Motor neuron (in vitro differentiated cells): ENCODE measurements at regions not wholly inside any gene's neighbourhood (a gene's known extent, or its start where the extent isn't known, plus 50 kb on each side); places are given as distances from the start of the nearest gene placed in this dataset.
A peak's percentile ranks its signal among the peaks of the same experiment; 100 is the strongest.

Experiments used
- ATAC-seq, 8 experiments: fragments of 200-7000 bp; cut with Tn5 transposase; replicated peaks in 6 of 8; 2 replicates each; pipeline ENCODE4 v1.8.0; 2021; ENCODE audit warnings: mild to moderate bottlenecking in 8 of 8, moderate library complexity in 8 of 8
- H3K27ac ChIP-seq, 2 donors: fragments of 250-450 bp; sonication (Bioruptor Pico); 2 replicates each; pipeline ENCODE4 v1.9.0; 2021; ENCODE audit warnings: antibody characterized with exemption in 2 of 2, mild to moderate bottlenecking in 2 of 2, moderate library complexity in 1 of 2
- H3K4me1 ChIP-seq, 2 donors: fragments of 250-450 bp; sonication (Bioruptor Pico); replicated peaks in 1 of 2; 2 replicates each; pipeline ENCODE4 v1.6.1; 2021; ENCODE audit warnings: antibody characterized with exemption in 2 of 2, mild to moderate bottlenecking in 2 of 2, moderate library complexity in 1 of 2
- H3K4me3 ChIP-seq, 5 donors: fragments of 250-450 bp; sonication (Bioruptor Pico); 2 replicates each; pipeline ENCODE4 v1.9.0; 2021; ENCODE audit warnings: antibody characterized with exemption in 5 of 5, mild to moderate bottlenecking in 5 of 5, moderate library complexity in 4 of 5
- WGBS, 10 experiments: fragments of 450-650 bp; shearing (Covaris generic); methylation state at CpG; one replicate each; pipeline ENCODE4 v1.0.0; 2022; 5-methylcytosine and 5-hydroxymethylcytosine counted together
- in situ Hi-C, 9 experiments: fragments of 400-800 bp; cut with MboI; loops; one replicate each; pipeline ENCODE4 v1.15.0; 2021; ENCODE audit warnings: low sequenced_read_pairs in 9 of 9, low pct_unique_long_range_greater_than_20kb in 2 of 9; ENCODE audit not compliant: unreplicated experiment in 9 of 9

DNA sequence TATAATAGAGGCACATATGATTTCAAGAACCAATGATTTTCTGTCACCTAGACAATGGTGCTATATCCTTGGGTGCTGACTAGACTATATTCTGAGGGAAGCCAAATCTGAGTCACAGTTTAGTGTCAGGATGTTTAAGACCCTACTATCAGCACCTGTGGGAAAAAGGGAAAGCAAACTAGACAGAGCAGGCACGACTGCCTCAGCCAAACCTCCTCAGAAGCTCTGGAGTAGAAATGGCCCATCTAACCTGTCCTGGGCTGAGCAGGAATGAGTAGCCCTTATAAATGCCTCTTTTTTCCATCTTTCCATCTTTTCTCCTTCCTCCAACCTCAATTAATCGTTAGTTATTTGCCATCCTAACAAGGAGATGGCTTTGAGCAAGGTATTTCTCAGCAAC is 80.4 kb upstream of the TECRL start:
- Histone ChIP-seq H3K4me1 (no peaks in the 10 kb centered on the region), H3K27ac (no peak overlapping the region), H3K4me3 (no peak overlapping the region)
- in situ Hi-C loops, result no loop called here
- ATAC-seq, result no peak
- WGBS, 10 experiments, result 0 to 90% (median 40%) methylated on average over 1 to 2 of the region's 2 CpGs; no CpG with 5 or more reads in 1 of the 10 experiments

DNA sequence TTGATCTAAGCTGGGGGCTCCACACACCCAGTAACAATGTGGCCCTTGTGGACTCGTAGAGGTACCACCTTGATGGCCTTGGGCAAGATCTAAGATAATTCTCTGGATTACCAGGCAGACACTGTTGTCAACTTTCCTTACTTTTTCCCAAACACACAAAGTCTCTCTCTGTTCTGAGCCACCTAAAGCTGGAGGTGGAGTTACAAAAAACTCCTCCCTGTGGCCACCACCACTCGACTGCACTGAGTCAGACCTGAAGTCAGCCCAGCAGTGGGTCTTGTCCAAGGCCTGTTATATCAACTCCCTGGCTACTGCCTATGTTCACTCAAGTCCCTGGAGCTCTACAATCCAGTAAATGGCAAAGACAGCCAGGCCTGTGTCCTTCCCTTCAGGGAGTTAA is 70.1 kb upstream of the TECRL start:
- no peak for ATAC-seq
- in situ Hi-C loops, result no loop called here
- no peak overlapping the region for H3K27ac ChIP-seq
- H3K4me1 ChIP-seq, result no peaks in the 10 kb centered on the region
- WGBS, 10 experiments, result 0 to 86% (median 54%) methylated on average over 1 to 2 of the region's 2 CpGs; no CpG with 5 or more reads in 4 of the 10 experiments
- no peak overlapping the region for H3K4me3 ChIP-seq

DNA sequence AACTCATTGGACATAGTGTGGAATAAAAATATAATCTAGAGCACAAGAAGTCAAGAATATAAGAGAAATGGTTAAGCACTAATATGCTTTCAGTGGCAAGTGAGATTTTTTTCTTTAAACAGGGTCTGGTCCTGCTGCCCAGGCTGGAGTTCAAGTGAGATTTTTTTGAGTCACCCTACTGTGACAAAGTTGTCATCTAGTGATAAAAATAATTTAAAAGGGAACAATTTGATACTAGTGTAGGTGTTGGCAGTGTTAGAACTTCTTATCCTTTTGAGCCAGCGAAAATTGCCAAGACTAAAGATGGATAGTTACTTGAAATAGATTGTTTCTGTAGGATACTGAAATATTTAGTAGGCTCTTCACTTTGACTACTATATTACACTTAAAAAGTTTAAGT is 67.9 kb upstream of the TECRL start:
- Histone ChIP-seq H3K27ac (no peak overlapping the region), H3K4me3 (no peak overlapping the region), H3K4me1 (no peaks in the 10 kb centered on the region)
- WGBS, 10 experiments, result 0 to 100% (median 80%) methylated on average over 1 of the region's 1 CpG; no CpG with 5 or more reads in 1 of the 10 experiments
- in situ Hi-C loops, result no loop called here
- no peak for ATAC-seq

DNA sequence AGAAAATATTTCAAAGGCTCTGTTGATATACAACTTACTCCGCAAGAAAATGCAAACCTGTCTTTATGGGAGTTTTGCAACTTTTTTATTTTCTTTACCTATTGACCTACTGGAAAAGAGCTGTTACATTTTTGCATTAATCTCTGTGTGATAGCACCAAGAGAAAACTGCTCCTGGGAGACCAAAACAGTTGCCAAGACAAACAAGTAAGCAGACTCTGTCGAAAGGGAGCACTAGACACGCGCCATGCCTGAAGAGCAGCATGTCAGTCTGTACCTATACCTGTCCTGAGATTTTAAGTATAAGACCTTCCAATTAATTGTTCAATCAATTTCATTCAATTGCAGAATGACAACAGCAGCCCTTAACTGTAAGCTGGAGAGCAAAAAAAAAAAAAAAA is 56.0 kb upstream of the TECRL start:
- ATAC-seq, result peak in 1 of 8 experiments; percentile 67
- Histone ChIP-seq H3K27ac (no peak overlapping the region), H3K4me3 (no peak overlapping the region), H3K4me1 (no peaks in the 10 kb centered on the region)
- 10 to 100% (median 75%) methylated on average over 1 to 4 of the region's 4 CpGs for WGBS, 10 experiments
- in situ Hi-C loops, result no loop called here

DNA sequence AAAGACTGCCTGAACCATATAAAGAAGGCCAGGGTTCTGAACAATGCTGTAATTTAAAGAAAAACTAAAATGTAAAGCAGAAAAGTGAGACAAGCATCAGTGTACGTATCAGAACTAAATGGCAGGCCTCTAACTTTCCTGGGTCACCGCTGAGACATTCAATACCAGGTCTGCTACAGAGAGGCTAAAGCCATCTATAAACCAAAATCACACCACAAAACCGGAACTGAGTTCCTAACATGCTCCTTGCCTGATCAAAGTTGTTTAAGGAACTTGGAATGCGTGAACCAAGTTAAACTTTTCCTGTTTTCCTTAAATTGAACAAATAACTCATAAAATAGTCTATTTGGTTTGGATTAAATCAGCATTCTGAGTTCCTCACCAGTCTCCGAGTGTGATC is 55.3 kb upstream of the TECRL start:
- no peak overlapping the region for H3K27ac ChIP-seq

More for the DNA sequence above, 55.3 kb upstream of the TECRL start:
- H3K4me3 ChIP-seq, result no peak overlapping the region
- in situ Hi-C loops, result no loop called here
- H3K4me1 ChIP-seq, result no peaks in the 10 kb centered on the region
- ATAC-seq, result no peak
- 11 to 94% (median 78%) methylated on average over 2 to 5 of the region's 5 CpGs for WGBS, 10 experiments
